ENCODE measurements at regions not wholly inside any gene's neighbourhood (a gene's known extent, or its start where the extent isn't known, plus 50 kb on each side); places are given as distances from the start of the nearest gene placed in this dataset.

DNA sequence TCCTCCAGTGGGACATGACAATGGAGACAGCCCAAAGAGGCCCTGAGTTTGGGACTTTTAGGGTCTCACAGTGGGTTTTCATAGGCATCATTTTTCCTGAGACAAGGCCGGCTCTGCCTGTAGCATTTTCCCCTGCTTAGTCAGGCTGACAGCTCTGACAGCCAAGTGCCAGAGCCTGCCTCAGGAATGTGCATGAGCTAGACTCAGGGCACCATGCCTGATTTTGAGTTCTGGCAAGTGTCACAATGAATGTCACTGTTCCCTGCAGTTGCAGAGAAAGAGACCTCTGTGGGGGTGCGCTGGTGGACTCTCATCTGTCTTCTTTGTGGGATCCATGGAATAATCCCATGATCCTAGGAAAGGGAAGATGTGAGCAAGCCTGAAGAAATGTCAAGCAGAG lies 343.3 kb upstream of the TSPY4 start:
- DNase-seq, result no peak

DNA sequence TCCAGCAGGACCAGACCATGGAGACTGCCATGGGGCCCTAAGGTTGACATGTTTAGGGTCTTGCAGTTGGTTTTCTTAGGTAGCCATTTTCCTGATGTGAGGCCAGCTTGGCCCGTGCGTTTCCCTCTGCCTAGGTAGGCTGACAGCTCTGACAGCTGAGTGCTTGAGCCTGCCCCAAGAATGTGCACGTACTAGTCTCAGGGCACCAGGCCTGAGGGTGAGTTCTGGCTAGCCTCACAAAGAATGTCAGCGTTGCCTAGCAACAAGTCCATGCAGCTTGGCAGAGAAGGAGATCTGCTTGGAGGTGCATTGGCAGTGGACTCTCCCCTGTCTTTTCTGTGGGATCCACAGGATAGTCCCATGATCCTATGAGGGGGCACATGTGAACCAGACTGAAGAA lies 336.0 kb upstream of the TSPY4 start:
- DNase-seq, result no peak

DNA sequence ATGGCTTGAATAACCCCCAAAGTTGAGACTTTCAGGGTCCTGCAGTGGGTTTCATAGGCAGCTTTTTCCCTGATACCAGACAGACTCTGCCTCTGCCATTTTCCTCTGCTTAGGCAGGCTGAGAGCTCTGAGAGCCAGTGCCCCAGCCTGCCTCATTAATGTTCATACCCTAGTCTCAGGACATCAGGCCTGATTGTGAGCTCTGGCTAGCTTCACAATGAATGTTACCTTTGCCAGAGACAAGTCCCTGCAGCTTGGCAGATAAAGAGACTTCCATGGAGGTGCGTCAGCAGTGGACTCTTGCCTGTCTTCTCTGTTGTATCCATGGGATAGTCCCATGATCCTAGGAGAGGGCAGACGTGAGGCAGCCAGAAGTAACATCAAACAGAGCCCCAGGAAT lies 333.5 kb upstream of the TSPY4 start:
- no peak for DNase-seq

DNA sequence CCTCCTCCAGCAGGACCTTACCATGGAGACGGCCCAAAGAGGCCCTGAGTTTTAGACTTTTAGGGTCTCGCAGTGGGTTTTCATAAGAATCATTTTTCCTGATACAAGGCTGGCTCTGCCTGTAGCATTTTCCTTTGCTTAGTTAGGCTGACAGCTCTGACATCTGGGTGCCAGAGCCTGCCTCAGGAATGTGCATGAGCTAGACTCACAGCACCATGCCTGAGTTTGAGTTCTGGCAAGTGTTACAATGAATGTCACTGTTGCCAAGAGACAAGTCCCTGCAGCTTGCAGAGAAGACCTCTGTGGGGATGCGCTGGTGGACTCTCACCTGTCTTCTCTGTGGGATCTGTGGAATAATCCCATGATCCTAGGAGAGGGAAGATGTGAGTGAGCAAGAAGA lies 328.6 kb upstream of the TSPY4 start:
- no peak for DNase-seq

DNA sequence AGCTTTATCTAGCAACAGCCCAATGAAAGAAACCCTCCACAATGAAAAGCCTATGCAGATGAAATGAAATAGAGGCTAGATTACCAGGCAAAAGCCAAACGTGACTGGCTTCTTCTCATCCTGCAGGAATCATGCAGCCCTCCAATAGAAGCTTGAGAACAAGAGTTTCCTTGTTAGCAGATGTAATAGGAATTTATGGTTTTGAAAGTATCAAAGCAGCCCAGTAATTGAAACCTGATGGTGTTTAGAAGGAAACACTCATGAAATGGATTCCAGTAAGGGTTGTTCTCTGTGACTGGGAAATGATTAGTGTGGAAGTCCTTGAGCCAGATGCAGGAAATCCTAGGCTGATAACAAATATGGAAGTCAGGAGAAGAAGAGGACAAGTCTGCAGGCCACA lies 320.3 kb upstream of the TSPY4 start:
- no peak for DNase-seq

DNA sequence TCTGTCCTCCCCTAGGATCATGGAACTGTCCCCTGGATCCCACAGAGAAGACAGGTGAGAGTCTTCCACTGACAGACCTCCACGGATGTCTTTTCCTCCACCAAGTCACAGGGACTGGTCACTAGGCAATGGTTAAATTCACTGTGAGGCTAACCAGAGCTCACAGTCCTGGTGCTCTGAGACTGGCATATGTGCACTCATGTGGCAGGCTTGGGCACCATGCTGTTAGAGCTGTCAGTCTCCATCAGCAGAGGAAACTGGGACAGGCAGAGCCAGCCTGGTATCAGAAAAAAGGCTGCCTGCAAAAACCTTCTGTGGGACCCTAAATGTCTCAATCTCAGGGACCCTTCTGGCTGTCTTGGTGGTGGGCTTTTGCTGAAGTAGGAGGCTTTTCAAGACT lies 318.9 kb upstream of the TSPY4 start:
- DNase-seq, result no peak

DNA sequence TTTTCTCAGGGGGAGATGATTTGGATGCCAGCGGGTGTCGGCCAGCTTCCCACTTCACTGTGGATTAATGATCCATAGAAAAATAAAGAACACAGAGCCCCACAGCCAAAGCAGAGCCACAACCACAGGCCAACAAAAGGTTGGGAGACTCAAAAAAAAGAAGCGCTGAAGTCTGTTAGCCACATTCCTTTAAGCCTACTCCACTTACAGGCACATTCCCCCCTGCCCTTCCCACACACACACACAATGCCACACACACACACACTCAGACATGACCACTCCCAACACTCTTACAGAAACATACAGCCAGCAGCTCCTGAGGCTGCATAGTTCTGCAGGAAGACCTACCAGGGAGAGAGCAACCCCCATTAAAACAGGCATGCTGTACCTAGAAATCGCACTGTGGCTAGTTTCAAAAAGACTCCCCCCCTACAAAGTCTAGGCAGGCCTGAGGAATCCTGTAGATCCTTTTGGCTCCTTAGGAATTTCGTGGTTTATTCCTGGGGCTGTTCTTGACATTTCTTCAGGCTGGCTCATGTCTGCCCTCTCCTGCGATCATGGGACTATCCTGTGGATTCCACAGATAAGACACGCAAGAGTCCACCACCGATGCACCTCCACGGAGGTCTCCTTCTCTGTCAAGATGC lies 309.4 kb upstream of the TSPY4 start:
- peak; percentile 3 for DNase-seq

DNA sequence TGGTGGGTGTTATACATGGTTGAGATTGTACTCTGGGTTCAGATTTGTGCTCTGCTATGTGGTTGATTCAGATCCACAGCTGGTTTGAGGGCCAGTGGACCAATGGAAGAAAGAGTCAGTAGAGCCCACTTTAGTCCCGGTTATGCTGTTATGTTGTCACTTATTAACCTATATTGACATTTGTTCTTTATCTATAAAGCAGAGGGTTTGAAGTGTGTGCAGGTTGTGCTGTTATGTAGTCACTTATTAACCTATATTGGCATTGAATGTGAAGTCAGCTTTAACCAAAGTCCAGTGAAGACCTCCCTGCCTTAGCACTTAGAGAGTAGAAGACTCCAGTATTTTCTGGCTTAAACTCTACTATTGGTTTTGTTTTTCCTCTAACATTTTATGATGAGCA lies 307.3 kb upstream of the TSPY4 start:
- no peak for DNase-seq

DNA sequence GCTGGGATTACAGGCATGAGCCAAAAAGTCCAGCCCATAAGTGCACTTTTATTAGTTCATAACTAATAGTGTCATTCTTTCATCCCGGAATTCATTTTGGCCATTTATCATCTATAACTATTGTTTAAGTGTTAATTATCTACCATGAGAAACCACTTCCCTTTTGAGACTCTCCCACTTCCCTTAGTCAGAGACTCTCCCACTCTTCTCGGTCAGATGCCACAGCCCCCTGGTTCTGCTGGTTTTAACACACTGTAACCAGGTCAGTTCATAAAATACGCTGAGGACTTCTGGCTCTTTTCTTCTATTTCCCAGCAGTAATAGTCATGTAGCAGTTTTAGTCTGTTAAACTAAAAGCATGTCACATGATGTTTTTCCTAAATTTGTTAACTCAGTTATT lies 303.0 kb upstream of the TSPY4 start:
- DNase-seq, result no peak

DNA sequence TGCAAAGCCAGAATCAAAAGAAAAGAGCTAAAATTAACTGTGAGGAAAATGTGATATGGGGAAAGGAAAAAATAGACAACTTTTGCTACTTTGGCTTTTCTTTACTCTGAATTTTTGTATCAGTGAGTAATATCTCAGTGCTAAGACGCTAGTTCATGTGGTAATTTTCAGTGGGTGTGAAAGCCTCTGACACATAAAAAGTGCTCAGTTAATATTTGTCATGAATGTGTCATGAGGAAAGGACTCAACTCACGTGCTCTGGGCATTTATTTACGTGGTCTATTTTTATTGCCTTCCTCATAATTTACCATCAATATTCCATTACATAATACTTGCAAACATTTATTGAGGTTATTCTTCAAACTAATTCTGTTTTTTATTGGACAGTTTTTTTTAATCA lies 302.0 kb upstream of the TSPY4 start:
- no peak for DNase-seq

DNA sequence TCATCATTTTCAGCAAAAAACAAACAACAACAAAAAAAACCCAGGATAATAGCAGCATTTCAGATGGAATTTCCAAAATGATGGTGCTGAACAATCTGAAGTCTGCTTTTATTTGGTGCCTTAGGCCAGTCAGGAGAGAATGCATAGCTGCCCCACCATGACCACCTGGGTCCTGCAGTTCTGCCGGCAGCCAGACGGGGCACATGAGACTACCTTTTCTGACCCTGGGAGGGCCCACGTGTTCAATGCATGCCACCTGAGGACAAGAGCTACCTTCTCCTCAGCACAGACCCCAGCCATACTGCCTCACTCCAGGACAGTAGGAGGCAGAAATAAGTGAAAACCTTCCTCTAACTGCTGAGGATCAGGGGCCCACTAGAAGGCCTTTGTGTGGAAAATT lies 295.8 kb upstream of the TSPY4 start:
- no peak for DNase-seq

Measured in fibroblast of skin of abdomen (primary cell).